ENCODE measurements at regions not wholly inside any gene's neighbourhood (a gene's known extent, or its start where the extent isn't known, plus 50 kb on each side); places are given as distances from the start of the nearest gene placed in this dataset.

GRCh38 chr13:76316998-76317527 lies 569.1 kb downstream of the KCTD12 start:
- TF ChIP-seq CTCF (IDR thresholded peaks at IDR 0.05): no peak
- TF ChIP-seq EP300 (IDR thresholded peaks at IDR 0.05): no peak

Measured in ovary (tissue), 3 donors.